Chondrocyte (in vitro differentiated cells): ENCODE measurements at regions not wholly inside any gene's neighbourhood (a gene's known extent, or its start where the extent isn't known, plus 50 kb on each side); places are given as distances from the start of the nearest gene placed in this dataset.

ENCODE experiments used
- DNase-seq: peaks from one replicate; pipeline ENCODE4 v3.0.0; 2021; ENCODE audit warnings: mixed read lengths, low spot score
- H3K27ac Mint-ChIP-seq: one replicate; pipeline ENCODE4 v1.8.0; 2021; ENCODE audit warnings: mild to moderate bottlenecking, moderate library complexity, mixed read lengths; ENCODE audit not compliant: unreplicated experiment
- H3K27me3 Mint-ChIP-seq: 2 replicates; pipeline ENCODE4 v1.8.0; 2021; ENCODE audit warnings: low read depth, mixed read lengths
- H3K36me3 Mint-ChIP-seq: 2 replicates; pipeline ENCODE4 v1.8.0; 2021; ENCODE audit warnings: low read depth, mixed read lengths
- H3K4me1 Mint-ChIP-seq: 2 replicates; pipeline ENCODE4 v1.8.0; 2021; ENCODE audit warnings: low read depth, mild to moderate bottlenecking, mixed read lengths
- H3K4me3 Mint-ChIP-seq: one replicate; pipeline ENCODE4 v1.8.0; 2021; ENCODE audit warnings: mild to moderate bottlenecking, moderate library complexity, mixed read lengths; ENCODE audit not compliant: unreplicated experiment
- H3K9me3 Mint-ChIP-seq: 2 replicates; pipeline ENCODE4 v1.8.0; 2021; ENCODE audit warnings: low read depth, mixed read lengths
- TF ChIP-seq, protein P1 (sequence below): fragments of 200-600 bp; sonication (generic); IDR thresholded peaks from 2 replicates; pipeline ENCODE4 v1.5.0; 2021; ENCODE audit warnings: antibody characterized with exemption, mild to moderate bottlenecking, moderate library complexity

DNA sequence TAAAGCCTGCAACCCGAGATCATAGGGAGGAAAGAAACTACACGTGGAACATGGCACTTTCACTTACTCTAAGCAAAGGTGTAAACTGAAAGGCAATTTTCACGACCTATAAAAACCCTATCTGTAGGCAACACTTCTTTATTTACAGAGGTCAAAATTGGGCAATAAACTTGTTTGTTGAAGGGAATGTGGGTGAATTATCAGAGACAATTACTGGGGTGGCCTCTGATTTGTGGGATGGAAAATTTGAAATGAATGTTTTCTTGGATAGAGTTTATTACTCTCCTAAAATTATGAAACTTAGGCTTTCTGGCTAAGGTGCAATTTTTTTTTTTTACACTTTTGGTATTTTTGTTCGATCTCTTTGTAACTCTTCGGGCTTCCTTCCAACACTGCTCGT, 734.1 kb upstream of the TENM3 start:
- DNase-seq, result no peak
- H3K9me3 Mint-ChIP-seq, result no peaks in the 10 kb centered on the region
- H3K36me3 Mint-ChIP-seq, result no peaks in the 10 kb centered on the region
- TF ChIP-seq, protein P1, sequence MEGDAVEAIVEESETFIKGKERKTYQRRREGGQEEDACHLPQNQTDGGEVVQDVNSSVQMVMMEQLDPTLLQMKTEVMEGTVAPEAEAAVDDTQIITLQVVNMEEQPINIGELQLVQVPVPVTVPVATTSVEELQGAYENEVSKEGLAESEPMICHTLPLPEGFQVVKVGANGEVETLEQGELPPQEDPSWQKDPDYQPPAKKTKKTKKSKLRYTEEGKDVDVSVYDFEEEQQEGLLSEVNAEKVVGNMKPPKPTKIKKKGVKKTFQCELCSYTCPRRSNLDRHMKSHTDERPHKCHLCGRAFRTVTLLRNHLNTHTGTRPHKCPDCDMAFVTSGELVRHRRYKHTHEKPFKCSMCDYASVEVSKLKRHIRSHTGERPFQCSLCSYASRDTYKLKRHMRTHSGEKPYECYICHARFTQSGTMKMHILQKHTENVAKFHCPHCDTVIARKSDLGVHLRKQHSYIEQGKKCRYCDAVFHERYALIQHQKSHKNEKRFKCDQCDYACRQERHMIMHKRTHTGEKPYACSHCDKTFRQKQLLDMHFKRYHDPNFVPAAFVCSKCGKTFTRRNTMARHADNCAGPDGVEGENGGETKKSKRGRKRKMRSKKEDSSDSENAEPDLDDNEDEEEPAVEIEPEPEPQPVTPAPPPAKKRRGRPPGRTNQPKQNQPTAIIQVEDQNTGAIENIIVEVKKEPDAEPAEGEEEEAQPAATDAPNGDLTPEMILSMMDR, result no peak
- H3K27ac Mint-ChIP-seq, result no peak overlapping the region
- no peaks in the 10 kb centered on the region for H3K4me1 Mint-ChIP-seq
- peaks cover 4% of the 10 kb centered on the region for H3K27me3 Mint-ChIP-seq
- no peak overlapping the region for H3K4me3 Mint-ChIP-seq

- Mint-ChIP-seq H3K9me3 (peaks cover 3% of the 10 kb centered on the region), H3K4me1 (no peaks in the 10 kb centered on the region), H3K4me3 (no peak overlapping the region), H3K27ac (no peak overlapping the region), H3K27me3 (no peaks in the 10 kb centered on the region), H3K36me3 (no peaks in the 10 kb centered on the region)
- DNase-seq, result no peak
- TF ChIP-seq, protein P1, result no peak
Measured at GRCh38 chr4:181517491-181517890, 725.7 kb upstream of the TENM3 start.

DNA sequence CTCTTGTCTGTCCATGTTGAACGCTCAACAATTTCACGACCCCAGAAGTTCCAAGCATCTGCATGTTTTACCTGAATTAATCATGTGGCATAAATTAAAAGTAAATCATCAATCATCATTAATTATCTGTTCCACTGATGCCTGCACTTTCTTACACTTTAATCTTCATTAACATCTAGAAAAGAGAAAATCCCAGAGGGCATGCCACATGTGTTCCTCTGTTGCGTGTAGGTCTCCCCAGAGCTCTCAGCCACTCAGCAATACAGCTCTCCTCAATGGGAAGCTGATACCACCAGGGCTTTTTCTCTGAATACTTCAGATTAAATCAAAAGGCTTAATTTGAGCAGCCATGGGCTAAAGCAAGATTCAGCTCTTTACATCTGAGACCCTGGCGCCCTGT, 722.4 kb upstream of the TENM3 start:
- H3K27ac Mint-ChIP-seq, result no peak overlapping the region
- H3K4me3 Mint-ChIP-seq, result no peak overlapping the region
- TF ChIP-seq, protein P1, result no peak
- H3K27me3 Mint-ChIP-seq, result no peaks in the 10 kb centered on the region
- H3K36me3 Mint-ChIP-seq, result no peaks in the 10 kb centered on the region
- DNase-seq, result no peak
- peaks cover 2% of the 10 kb centered on the region for H3K4me1 Mint-ChIP-seq
- H3K9me3 Mint-ChIP-seq, result peaks cover 3% of the 10 kb centered on the region

DNA sequence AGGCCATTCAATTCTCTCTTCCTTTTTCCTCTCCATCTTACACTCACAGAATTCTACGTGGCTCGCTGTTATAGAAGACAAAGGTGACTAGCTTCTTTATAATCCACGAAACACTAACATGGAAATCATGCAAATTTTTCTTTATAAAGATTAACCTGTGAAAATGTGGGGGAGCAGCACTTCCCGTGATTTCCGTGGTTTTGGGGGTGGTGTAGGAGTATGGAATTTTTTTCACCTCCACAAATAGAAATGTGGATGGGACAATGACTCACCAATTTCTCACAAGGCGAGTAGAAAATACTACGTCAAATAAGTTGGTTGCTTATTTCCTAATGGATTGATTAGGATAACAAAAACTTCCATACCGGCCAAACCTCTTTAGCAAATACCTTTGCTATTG, 719.2 kb upstream of the TENM3 start:
- DNase-seq, result no peak
- H3K27ac Mint-ChIP-seq, result no peak overlapping the region
- H3K4me1 Mint-ChIP-seq, result peaks cover 10% of the 10 kb centered on the region
- no peaks in the 10 kb centered on the region for H3K36me3 Mint-ChIP-seq
- H3K9me3 Mint-ChIP-seq, result peaks cover 2% of the 10 kb centered on the region
- H3K27me3 Mint-ChIP-seq, result no peaks in the 10 kb centered on the region
- TF ChIP-seq, protein P1, result no peak
- no peak overlapping the region for H3K4me3 Mint-ChIP-seq

GRCh38 chr4:181524499-181524898, 718.7 kb upstream of the TENM3 start:
- Mint-ChIP-seq H3K27ac (no peak overlapping the region), H3K9me3 (no peaks in the 10 kb centered on the region), H3K27me3 (no peaks in the 10 kb centered on the region), H3K4me1 (peaks cover 10% of the 10 kb centered on the region), H3K36me3 (no peaks in the 10 kb centered on the region), H3K4me3 (no peak overlapping the region)
- TF ChIP-seq, protein P1, result no peak
- no peak for DNase-seq
